Stimulated activated CD8-positive, alpha-beta memory T cell treated with anti-CD3 and anti-CD28 coated beads, Interleukin-4, amount 100 ng/mL, for 48 hours (primary cell): ENCODE measurements at regions not wholly inside any gene's neighbourhood (a gene's known extent, or its start where the extent isn't known, plus 50 kb on each side); places are given as distances from the start of the nearest gene placed in this dataset.

Source experiments
- DNase-seq: peaks from one replicate; pipeline ENCODE4 v3.0.0-alpha.2; 2020

- DNase-seq = no peak
These were observed 173.1 kb downstream of the MFSD1 start for GRCh38 chr3:158974904-158975303.

GRCh38 chr3:158976966-158977365, 175.1 kb downstream of the MFSD1 start:
- no peak for DNase-seq

GRCh38 chr3:158977497-158977896, 175.6 kb downstream of the MFSD1 start:
- DNase-seq = no peak

- DNase-seq = no peak
These were observed 181.6 kb downstream of the MFSD1 start for GRCh38 chr3:158983216-158984099.

GRCh38 chr3:158991146-158991705, 189.4 kb downstream of the MFSD1 start:
- DNase-seq = no peak

- DNase-seq = no peak
These were observed 190.6 kb downstream of the MFSD1 start for GRCh38 chr3:158992463-158992862.

- no peak for DNase-seq
These were observed 192.5 kb downstream of the MFSD1 start for GRCh38 chr3:158994386-158994785.

- no peak for DNase-seq
These were observed 199.9 kb downstream of the MFSD1 start for GRCh38 chr3:159001711-159002110.

GRCh38 chr3:159005137-159005536, 203.3 kb downstream of the MFSD1 start:
- no peak for DNase-seq

GRCh38 chr3:159007331-159007730, 205.5 kb downstream of the MFSD1 start:
- DNase-seq = no peak

GRCh38 chr3:159008401-159008800, 206.5 kb downstream of the MFSD1 start:
- DNase-seq = no peak

- DNase-seq = no peak
These were observed 216.5 kb downstream of the MFSD1 start for GRCh38 chr3:159018341-159018740.

GRCh38 chr3:159025733-159026132, 223.9 kb downstream of the MFSD1 start:
- no peak for DNase-seq

- no peak for DNase-seq
These were observed 224.7 kb downstream of the MFSD1 start for GRCh38 chr3:159026510-159026909.

GRCh38 chr3:159028706-159029105, 226.9 kb downstream of the MFSD1 start:
- DNase-seq = no peak

- DNase-seq = no peak
These were observed 227.6 kb downstream of the MFSD1 start for GRCh38 chr3:159029306-159030026.

GRCh38 chr3:159030138-159030670, 228.3 kb downstream of the MFSD1 start:
- no peak for DNase-seq

GRCh38 chr3:159030886-159031679, 229.2 kb downstream of the MFSD1 start:
- DNase-seq = no peak

GRCh38 chr3:159032311-159032710, 230.5 kb downstream of the MFSD1 start:
- DNase-seq = no peak

GRCh38 chr3:159038405-159038804, 236.6 kb downstream of the MFSD1 start:
- no peak for DNase-seq

GRCh38 chr3:159039286-159039685, 237.4 kb downstream of the MFSD1 start:
- DNase-seq = no peak

- DNase-seq = no peak
These were observed 243.5 kb downstream of the MFSD1 start for GRCh38 chr3:159045279-159045885.
